GM12878 (cell line): ENCODE measurements at regions not wholly inside any gene's neighbourhood (a gene's known extent, or its start where the extent isn't known, plus 50 kb on each side); places are given as distances from the start of the nearest gene placed in this dataset.

Experiments used
- BCLAF1 ChIP-seq: fragments of 450-650 bp; IDR thresholded peaks from 2 replicates; pipeline ENCODE4 v1.6.1; 2017; ENCODE audit warnings: antibody characterized with exemption, mild to moderate bottlenecking, moderate library complexity
- CHD4 ChIP-seq: fragments of 200-600 bp; sonication (generic); IDR thresholded peaks from 2 replicates; pipeline ENCODE4 v1.6.1; 2016; ENCODE audit warnings: mild to moderate bottlenecking
- EED ChIP-seq: sonication (generic); IDR thresholded peaks from 2 replicates; pipeline ENCODE4 v1.6.1; 2016; ENCODE audit warnings: antibody characterized with exemption, low read depth
- ELK1 ChIP-seq: IDR thresholded peaks from 2 replicates; pipeline ENCODE4 v1.6.1; 2012; ENCODE audit warnings: low read depth, low read length, improper control_type of control experiment
- ESRRA ChIP-seq: IDR thresholded peaks from 2 replicates; pipeline ENCODE4 v1.6.1; 2012; ENCODE audit warnings: mild to moderate bottlenecking, low read length, improper control_type of control experiment
- EZH2 ChIP-seq: IDR thresholded peaks from 2 replicates; pipeline ENCODE4 v1.6.1; 2012; ENCODE audit warnings: low read depth, mild to moderate bottlenecking, control low read depth, inconsistent platforms, low read length, borderline replicate concordance; ENCODE audit not compliant: control insufficient read depth
- IKZF2 ChIP-seq, 2 experiments: fragments of 450-650 bp; IDR thresholded peaks; 2 replicates each; pipeline ENCODE4 v1.6.1; 2017; ENCODE audit warnings: mild to moderate bottlenecking in 2 of 2, moderate library complexity in 2 of 2
- LARP7 ChIP-seq: fragments of 450-650 bp; IDR thresholded peaks from 2 replicates; pipeline ENCODE4 v1.6.1; 2017; ENCODE audit warnings: mild to moderate bottlenecking
- MTA3 ChIP-seq: IDR thresholded peaks from 2 replicates; pipeline ENCODE4 v1.6.1; 2012; ENCODE audit warnings: low read length, inconsistent platforms, borderline replicate concordance
- NR2F1 ChIP-seq: fragments of 450-650 bp; conservative IDR thresholded peaks from 2 replicates; pipeline ENCODE4 v1.6.1; 2017; ENCODE audit warnings: mild to moderate bottlenecking
- SMC3 ChIP-seq: IDR thresholded peaks from 2 replicates; pipeline ENCODE4 v1.6.1; 2011; ENCODE audit warnings: low read length, improper control_type of control experiment, borderline replicate concordance
- SRF ChIP-seq, 2 experiments: IDR thresholded peaks; 2 replicates each; pipeline ENCODE4 v1.6.1; 2011; ENCODE audit warnings: low read depth in 2 of 2, low read length in 2 of 2, mild to moderate bottlenecking in 1 of 2, moderate library complexity in 1 of 2
- STAT1 ChIP-seq: fragments of 450-650 bp; conservative IDR thresholded peaks from 2 replicates; pipeline ENCODE4 v1.6.1; 2014; ENCODE audit warnings: antibody characterized with exemption, mild to moderate bottlenecking
- TAF1 ChIP-seq: IDR thresholded peaks from 2 replicates; pipeline ENCODE4 v1.6.1; 2011; ENCODE audit warnings: mild to moderate bottlenecking, low read depth, low read length, borderline replicate concordance
- YBX1 ChIP-seq: fragments of 450-650 bp; IDR thresholded peaks from 2 replicates; pipeline ENCODE4 v1.6.1; 2016; ENCODE audit warnings: antibody characterized with exemption
- ZBTB4 ChIP-seq: fragments of 450-650 bp; formaldehyde crosslinking; IDR thresholded peaks from 2 replicates; pipeline ENCODE4 v1.4.0; 2022; ENCODE audit warnings: mild to moderate bottlenecking, moderate library complexity
- ZNF207 ChIP-seq: fragments of 450-650 bp; IDR thresholded peaks from 2 replicates; pipeline ENCODE4 v1.6.1; 2014; ENCODE audit warnings: antibody characterized with exemption, mild to moderate bottlenecking, borderline replicate concordance
- ZNF384 ChIP-seq: IDR thresholded peaks from 2 replicates; pipeline ENCODE4 v1.6.1; 2012; ENCODE audit warnings: low read depth, mild to moderate bottlenecking, low read length, improper control_type of control experiment, borderline replicate concordance
- ZNF592 ChIP-seq: fragments of 450-650 bp; IDR thresholded peaks from 2 replicates; pipeline ENCODE4 v1.6.1; 2017; ENCODE audit warnings: mild to moderate bottlenecking, moderate library complexity

DNA sequence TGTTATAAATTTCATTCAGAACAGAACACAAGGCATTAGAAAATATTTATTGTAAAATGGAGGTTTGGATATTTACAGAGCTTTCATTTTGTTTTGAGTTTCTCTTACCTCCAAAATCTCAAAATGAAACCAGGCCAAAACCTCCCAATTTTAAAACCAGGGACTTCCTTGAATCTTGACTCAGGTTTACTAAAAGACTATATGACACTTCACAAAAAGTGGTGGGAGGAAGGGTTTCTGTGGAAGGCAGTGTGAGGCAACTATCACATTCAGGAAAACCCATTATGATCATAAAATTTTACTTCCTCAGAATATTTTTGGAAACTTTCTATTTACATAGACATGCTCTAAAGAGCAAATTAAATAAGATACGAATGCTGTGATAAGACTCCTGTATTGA lies 205.8 kb upstream of the EOMES start (continued):
- no peak for TF ChIP-seq ZNF592
- TF ChIP-seq ZBTB4, result no peak
- TF ChIP-seq EZH2, result no peak
- TF ChIP-seq ZNF384, result no peak
- no peak for TF ChIP-seq TAF1
- no peak for TF ChIP-seq ZNF207
- peak; percentile 66 to 89; a peak in 2 of 4 replicates for TF ChIP-seq IKZF2 (IDR thresholded peaks at IDR 0.05)
- no peak for TF ChIP-seq MTA3
- TF ChIP-seq YBX1, result no peak
- TF ChIP-seq SMC3, result no peak
- TF ChIP-seq LARP7, result no peak
- no peak for TF ChIP-seq BCLAF1
- TF ChIP-seq ELK1, result no peak
- no peak for TF ChIP-seq CHD4
- TF ChIP-seq STAT1, result no peak
- no peak for TF ChIP-seq SRF (IDR thresholded peaks at IDR 0.05; ENCODE audit: low read depth in 2 of 2, low read length in 2 of 2)
- TF ChIP-seq ESRRA, result no peak
- TF ChIP-seq NR2F1, result no peak
- no peak for TF ChIP-seq EED
